CD14-positive monocyte (primary cell): ENCODE measurements at regions not wholly inside any gene's neighbourhood (a gene's known extent, or its start where the extent isn't known, plus 50 kb on each side); places are given as distances from the start of the nearest gene placed in this dataset.

Experiments
- DNase-seq, 3 donors: peaks; one replicate each; pipeline ENCODE4 v3.0.0-alpha.2; 2011 to 2022
- H2AFZ ChIP-seq: 2 replicates; pipeline ENCODE4 v1.6.0; 2012; ENCODE audit warnings: mild to moderate bottlenecking, low read depth, low read length, inconsistent platforms; ENCODE audit not compliant: insufficient read depth, poor library complexity, severe bottlenecking
- H3K27ac ChIP-seq, 2 donors: 1 replicate in 1 of 2; 2 replicates in 1 of 2; pipeline ENCODE4 v1.5.1; 2012 to 2013; ENCODE audit warnings: low read length in 2 of 2, control low read depth in 1 of 2, inconsistent platforms in 1 of 2, low read depth in 1 of 2, mild to moderate bottlenecking in 1 of 2
- H3K27me3 ChIP-seq, 2 donors: one replicate each; pipeline versions ENCODE4 v1.6.0 to v1.6.1; 2011 to 2013; ENCODE audit warnings: low read length in 2 of 2; ENCODE audit not compliant: control insufficient read depth in 2 of 2, insufficient read depth in 2 of 2
- H3K36me3 ChIP-seq, 2 donors: replicated peaks in 1 of 2; 1 replicate in 1 of 2; 2 replicates in 1 of 2; pipeline versions ENCODE4 v1.5.1 to v1.6.1; 2012 to 2013; ENCODE audit warnings: low read length in 2 of 2, control low read depth in 1 of 2, inconsistent platforms in 1 of 2, mild to moderate bottlenecking in 1 of 2; ENCODE audit not compliant: insufficient read depth in 2 of 2, control insufficient read depth in 1 of 2
- H3K4me1 ChIP-seq, 2 donors: 1 replicate in 1 of 2; 2 replicates in 1 of 2; pipeline versions ENCODE4 v1.5.1 to v1.6.1; 2012 to 2013; ENCODE audit warnings: low read length in 2 of 2, control low read depth in 1 of 2, inconsistent platforms in 1 of 2, mild to moderate bottlenecking in 1 of 2, moderate library complexity in 1 of 2; ENCODE audit not compliant: insufficient read depth in 2 of 2, control insufficient read depth in 1 of 2
- H3K4me2 ChIP-seq: replicated peaks from 2 replicates; pipeline ENCODE3; 2012; ENCODE audit warnings: low read length, moderate library complexity, mild to moderate bottlenecking; ENCODE audit not compliant: poor library complexity, severe bottlenecking; ENCODE audit errors: extremely low read depth
- H3K4me3 ChIP-seq, 3 experiments: fragments of 200-600 bp in 1 of 3; sonication (generic) in 1 of 3; replicated peaks in 1 of 3; 1 replicate in 2 of 3; 2 replicates in 1 of 3; pipeline ENCODE4 v1.5.1; 2011 to 2013; ENCODE audit warnings: low read length in 3 of 3, mild to moderate bottlenecking in 3 of 3, control low read depth in 2 of 3, low read depth in 2 of 3, inconsistent platforms in 1 of 3, moderate library complexity in 1 of 3
- H3K79me2 ChIP-seq: 2 replicates; pipeline ENCODE4 v1.6.0; 2012; ENCODE audit warnings: mild to moderate bottlenecking, control low read depth, inconsistent platforms, low read length, moderate library complexity; ENCODE audit not compliant: insufficient read depth
- H3K9ac ChIP-seq: 2 replicates; pipeline ENCODE4 v1.6.0; 2017; ENCODE audit warnings: low read length, mild to moderate bottlenecking; ENCODE audit not compliant: insufficient read depth, poor library complexity, severe bottlenecking
- H3K9me3 ChIP-seq, 2 donors: replicated peaks in 1 of 2; 1 replicate in 1 of 2; 2 replicates in 1 of 2; pipeline versions ENCODE4 v1.5.1 to v1.6.1; 2012 to 2013; ENCODE audit warnings: low read length in 2 of 2, control low read depth in 1 of 2; ENCODE audit not compliant: control insufficient read depth in 1 of 2, insufficient read depth in 1 of 2
- H4K20me1 ChIP-seq: 2 replicates; pipeline ENCODE4 v1.6.0; 2012; ENCODE audit warnings: mild to moderate bottlenecking, low read length, control low read depth, moderate library complexity; ENCODE audit not compliant: insufficient read depth
- H3K27ac Mint-ChIP-seq, 7 donors: one replicate each; pipeline ENCODE4 v1.8.0; 2020; ENCODE audit warnings: mild to moderate bottlenecking in 7 of 7, mixed read lengths in 7 of 7, moderate library complexity in 6 of 7, inconsistent platforms in 2 of 7
- H3K27me3 Mint-ChIP-seq, 3 donors: one replicate each; pipeline ENCODE4 v1.8.0; 2021 to 2022; ENCODE audit warnings: low read depth in 3 of 3, mild to moderate bottlenecking in 3 of 3, mixed read lengths in 3 of 3, moderate library complexity in 3 of 3, inconsistent platforms in 1 of 3
- H3K36me3 Mint-ChIP-seq, 2 donors: one replicate each; pipeline ENCODE4 v1.8.0; 2020; ENCODE audit warnings: mixed read lengths in 2 of 2, inconsistent platforms in 1 of 2, mild to moderate bottlenecking in 1 of 2
- H3K4me1 Mint-ChIP-seq: one replicate; pipeline ENCODE4 v1.8.0; 2020; ENCODE audit warnings: mild to moderate bottlenecking, mixed read lengths
- H3K4me3 Mint-ChIP-seq, 2 donors: one replicate each; pipeline ENCODE4 v1.8.0; 2020; ENCODE audit warnings: mild to moderate bottlenecking in 2 of 2, mixed read lengths in 2 of 2, moderate library complexity in 1 of 2
- H3K9me3 Mint-ChIP-seq, 7 donors: one replicate each; pipeline ENCODE4 v1.8.0; 2020 to 2022; ENCODE audit warnings: mixed read lengths in 7 of 7, mild to moderate bottlenecking in 6 of 7, moderate library complexity in 6 of 7, inconsistent platforms in 2 of 7
- CTCF ChIP-seq: fragments of 200-600 bp; IDR thresholded peaks from one replicate; pipeline ENCODE4 v1.8.0; 2022; ENCODE audit warnings: antibody characterized with exemption, mild to moderate bottlenecking
- WGBS: methylation state at CpG from one replicate; pipeline ENCODE4 v1.1.5; 2013; ENCODE audit warnings: missing lambda C conversion rate; ENCODE audit not compliant: insufficient coverage; 5-methylcytosine and 5-hydroxymethylcytosine counted together
- intact Hi-C, 2 donors: fragments of 100-400 bp; cut with micrococcal nuclease; formaldehyde crosslinking; loops; one replicate each; pipeline versions ENCODE4 v1.15.0 to v1.15.1; 2023

DNA sequence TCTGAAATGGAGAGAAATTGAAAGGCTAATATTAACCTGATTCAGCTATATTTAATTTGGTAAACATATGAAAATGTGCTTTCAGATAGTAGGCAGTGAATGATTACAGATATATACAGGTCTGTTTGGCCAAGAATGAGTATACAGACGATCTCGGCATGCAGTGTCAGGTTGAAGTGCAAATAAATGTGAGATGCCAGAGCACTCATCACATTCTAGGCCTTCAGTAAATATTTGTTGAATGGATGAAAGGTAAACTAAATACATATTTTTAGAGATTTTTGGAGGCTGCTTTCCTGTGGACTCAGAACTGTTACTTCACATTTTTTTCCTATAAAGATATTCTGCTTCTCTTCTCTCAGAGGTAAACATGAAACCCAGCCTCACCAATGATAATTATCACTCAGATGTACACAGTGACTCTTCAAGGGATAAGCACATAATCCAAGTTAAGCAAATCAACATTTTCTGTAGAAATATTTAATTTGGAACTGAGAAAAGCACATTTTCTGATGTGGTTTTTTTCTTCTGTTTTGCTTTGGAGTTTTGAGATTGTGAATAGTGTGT, 702.9 kb downstream of the BRINP3 start:
- Mint-ChIP-seq H3K27me3 (no peaks in the 10 kb centered on the region), H3K4me1 (no peaks in the 10 kb centered on the region), H3K9me3 (peaks cover 0 to 2% (median 0%) of the 10 kb centered on the region in 7 donors), H3K4me3 (no peak overlapping the region), H3K27ac (no peak overlapping the region), H3K36me3 (no peaks in the 10 kb centered on the region)
- Histone ChIP-seq H3K9me3 (no peaks in the 10 kb centered on the region), H2AFZ (no peak overlapping the region), H4K20me1 (no peaks in the 10 kb centered on the region), H3K4me1 (no peaks in the 10 kb centered on the region), H3K79me2 (no peaks in the 10 kb centered on the region), H3K9ac (no peak overlapping the region), H3K4me3 (no peak overlapping the region), H3K36me3 (no peaks in the 10 kb centered on the region), H3K4me2 (no peak overlapping the region), H3K27me3 (no peaks in the 10 kb centered on the region), H3K27ac (no peak overlapping the region)
- no CpG with 5 or more reads among the region's 2 CpGs for WGBS
- DNase-seq, result no peak
- intact Hi-C loops, result no loop called here
- no peak for TF ChIP-seq CTCF

GRCh38 chr1:189775343-189775742, 702.3 kb downstream of the BRINP3 start:
- Mint-ChIP-seq H3K27ac (no peak overlapping the region), H3K27me3 (no peaks in the 10 kb centered on the region), H3K4me3 (no peak overlapping the region), H3K9me3 (peaks cover 0 to 2% (median 0%) of the 10 kb centered on the region in 7 donors), H3K4me1 (no peaks in the 10 kb centered on the region), H3K36me3 (no peaks in the 10 kb centered on the region)
- no peak overlapping the region for H2AFZ ChIP-seq
- no peak for DNase-seq
- H3K9ac ChIP-seq, result no peak overlapping the region
- no peaks in the 10 kb centered on the region for H3K36me3 ChIP-seq
- WGBS, result no CpG with 5 or more reads among the region's 1 CpG
- H3K4me1 ChIP-seq, result no peaks in the 10 kb centered on the region
- H3K4me3 ChIP-seq, result no peak overlapping the region
- H3K79me2 ChIP-seq, result no peaks in the 10 kb centered on the region
- no peaks in the 10 kb centered on the region for H4K20me1 ChIP-seq
- no peak overlapping the region for H3K27ac ChIP-seq
- intact Hi-C loops, result no loop called here
- H3K27me3 ChIP-seq, result no peaks in the 10 kb centered on the region
- TF ChIP-seq CTCF, result no peak
- no peak overlapping the region for H3K4me2 ChIP-seq
- no peaks in the 10 kb centered on the region for H3K9me3 ChIP-seq
